H1 (cell line): ENCODE measurements at regions not wholly inside any gene's neighbourhood (a gene's known extent, or its start where the extent isn't known, plus 50 kb on each side); places are given as distances from the start of the nearest gene placed in this dataset.

ENCODE experiments used
- CTCF ChIA-PET: fragments of 300-600 bp; sonication (Branson Sonifier 250); formaldehyde crosslinking; loops from one replicate; lab custom pipeline; 2021; ENCODE audit not compliant: partially characterized antibody; lab: Charles Lee
- POLR2A ChIA-PET: fragments of 300-600 bp; sonication (Branson Sonifier 250); formaldehyde crosslinking; loops from one replicate; lab custom pipeline; 2021; ENCODE audit warnings: inconsistent platforms; ENCODE audit not compliant: partially characterized antibody; lab: Charles Lee
- DNase-seq, 2 experiments: peaks; one replicate each; pipeline versions ENCODE4 v3.0.0 to v3.0.0-alpha.2; 2010 to 2022; ENCODE audit warnings: low spot score in 2 of 2, low read depth in 1 of 2, mixed read lengths in 1 of 2
- FAIRE-seq: peaks from 2 replicates; lab custom pipeline; 2011; peaks lifted over from hg19 to GRCh38; lab: Jason Lieb, UNC
- H2AFZ ChIP-seq: 2 replicates; pipeline ENCODE4 v1.8.1; 2012; ENCODE audit warnings: low read length, inconsistent platforms
- H2AK5ac ChIP-seq: 2 replicates; pipeline ENCODE4 v1.6.1; 2013; ENCODE audit warnings: low read depth, low read length
- H2BK120ac ChIP-seq: replicated peaks from 2 replicates; pipeline ENCODE3; 2013; ENCODE audit warnings: low read depth, low read length, inconsistent platforms
- H2BK12ac ChIP-seq: 2 replicates; pipeline ENCODE4 v1.6.1; 2013; ENCODE audit warnings: low read depth, low read length
- H2BK15ac ChIP-seq: 2 replicates; pipeline ENCODE4 v1.6.1; 2013; ENCODE audit warnings: low read length
- H2BK20ac ChIP-seq: 2 replicates; pipeline ENCODE4 v1.6.1; 2013; ENCODE audit warnings: low read length
- H2BK5ac ChIP-seq: 2 replicates; pipeline ENCODE4 v1.6.1; 2013; ENCODE audit warnings: low read depth, low read length
- H3K14ac ChIP-seq: 2 replicates; pipeline ENCODE4 v1.6.1; 2013; ENCODE audit warnings: inconsistent platforms; ENCODE audit not compliant: insufficient read length
- H3K18ac ChIP-seq: 2 replicates; pipeline ENCODE4 v1.6.1; 2013; ENCODE audit warnings: low read length; ENCODE audit errors: extremely low read depth
- H3K23ac ChIP-seq: 2 replicates; pipeline ENCODE4 v1.6.1; 2013; ENCODE audit warnings: inconsistent platforms; ENCODE audit not compliant: insufficient read length
- H3K23me2 ChIP-seq: 2 replicates; pipeline ENCODE4 v1.6.1; 2013; ENCODE audit warnings: low read depth, low read length
- H3K27ac ChIP-seq: 2 replicates; pipeline ENCODE4 v1.6.1; 2011; ENCODE audit warnings: low read depth, low read length, inconsistent platforms
- H3K27me3 ChIP-seq, 4 experiments: replicated peaks in 1 of 4; 1 replicate in 1 of 4; 2 replicates in 3 of 4; pipeline versions ENCODE4 v1.6.1 to v1.8.1; 2011 to 2013; ENCODE audit warnings: low read length in 3 of 4, mild to moderate bottlenecking in 3 of 4, inconsistent platforms in 2 of 4, mixed read lengths in 2 of 4, moderate library complexity in 1 of 4; ENCODE audit not compliant: control insufficient read depth in 3 of 4, insufficient read depth in 3 of 4; ENCODE audit errors: extremely low read depth in 1 of 4
- H3K36me3 ChIP-seq, 4 experiments: 2 replicates each; pipeline versions ENCODE4 v1.6.1 to v1.8.1; 2011 to 2013; ENCODE audit warnings: mild to moderate bottlenecking in 4 of 4, low read length in 3 of 4, moderate library complexity in 2 of 4, control low read depth in 1 of 4, inconsistent platforms in 1 of 4; ENCODE audit not compliant: insufficient read depth in 4 of 4, control insufficient read depth in 2 of 4
- H3K4ac ChIP-seq: replicated peaks from 2 replicates; pipeline ENCODE3; 2013; ENCODE audit warnings: low read length, low read depth, mixed read lengths, inconsistent platforms; ENCODE audit not compliant: insufficient read length
- H3K4me1 ChIP-seq, 4 experiments: replicated peaks in 1 of 4; 1 replicate in 1 of 4; 2 replicates in 3 of 4; pipeline versions ENCODE4 v1.6.1 to v1.8.1; 2011 to 2013; ENCODE audit warnings: low read length in 3 of 4, inconsistent platforms in 2 of 4, mixed read lengths in 1 of 4; ENCODE audit not compliant: insufficient read depth in 4 of 4, control insufficient read depth in 3 of 4
- H3K4me2 ChIP-seq, 2 experiments: 2 replicates each; pipeline versions ENCODE4 v1.6.1 to v1.8.1; 2011 to 2013; ENCODE audit warnings: low read depth in 2 of 2, low read length in 2 of 2, control low read depth in 1 of 2, inconsistent platforms in 1 of 2, mild to moderate bottlenecking in 1 of 2; ENCODE audit not compliant: insufficient read depth in 1 of 2
- H3K4me3 ChIP-seq, 4 experiments: fragments of 200-600, 300-600 bp in 1 of 4; sonication (generic), shearing (Covaris generic), sonication (Bioruptor Twin) in 1 of 4; 2 replicates each; pipeline versions ENCODE4 v1.5.1 to v1.8.1; 2011 to 2016; ENCODE audit warnings: low read length in 4 of 4, low read depth in 3 of 4, control low read depth in 2 of 4, inconsistent platforms in 2 of 4, mild to moderate bottlenecking in 2 of 4, mixed read lengths in 1 of 4, moderate library complexity in 1 of 4; ENCODE audit not compliant: insufficient read depth in 2 of 4; ENCODE audit errors: extremely low read depth in 1 of 4
- H3K56ac ChIP-seq: replicated peaks from 2 replicates; pipeline ENCODE3; 2013; ENCODE audit warnings: low read depth, mild to moderate bottlenecking, mixed read lengths, low read length, inconsistent platforms; ENCODE audit not compliant: insufficient read length
- H3K79me1 ChIP-seq: 2 replicates; pipeline ENCODE4 v1.6.1; 2013; ENCODE audit warnings: low read depth, low read length, control low read depth
- H3K79me2 ChIP-seq, 2 experiments: 2 replicates each; pipeline versions ENCODE4 v1.6.1 to v1.8.1; 2012 to 2013; ENCODE audit warnings: low read length in 2 of 2, mild to moderate bottlenecking in 2 of 2, inconsistent platforms in 1 of 2; ENCODE audit not compliant: insufficient read depth in 2 of 2, control insufficient read depth in 1 of 2
- H3K9ac ChIP-seq, 4 experiments: replicated peaks in 1 of 4; 1 replicate in 1 of 4; 2 replicates in 3 of 4; pipeline versions ENCODE4 v1.6.1 to v1.8.1; 2011 to 2013; ENCODE audit warnings: low read depth in 3 of 4, low read length in 3 of 4, control low read depth in 2 of 4, mild to moderate bottlenecking in 2 of 4, moderate library complexity in 2 of 4, inconsistent platforms in 1 of 4; ENCODE audit errors: extremely low read depth in 1 of 4
- H3K9me3 ChIP-seq, 2 experiments: 2 replicates each; pipeline versions ENCODE4 v1.6.1 to v1.8.1; 2012 to 2013; ENCODE audit warnings: mild to moderate bottlenecking in 2 of 2, moderate library complexity in 2 of 2, control low read depth in 1 of 2, inconsistent platforms in 1 of 2, low read depth in 1 of 2, low read length in 1 of 2, mixed read lengths in 1 of 2; ENCODE audit not compliant: insufficient read depth in 2 of 2
- H4K20me1 ChIP-seq, 2 experiments: replicated peaks in 1 of 2; 2 replicates each; pipeline versions ENCODE3 to v1.8.1; 2011 to 2013; ENCODE audit warnings: inconsistent platforms in 2 of 2, low read length in 2 of 2, mild to moderate bottlenecking in 1 of 2; ENCODE audit not compliant: insufficient read depth in 2 of 2, control insufficient read depth in 1 of 2
- H4K5ac ChIP-seq: 2 replicates; pipeline ENCODE4 v1.6.1; 2013; ENCODE audit warnings: low read length, low read depth, mixed read lengths, inconsistent platforms; ENCODE audit not compliant: insufficient read length
- H4K8ac ChIP-seq: 2 replicates; pipeline ENCODE4 v1.8.0; 2013; ENCODE audit warnings: mild to moderate bottlenecking, moderate library complexity, low read length, inconsistent platforms; ENCODE audit not compliant: insufficient read depth; ENCODE audit errors: extremely low read depth
- H4K91ac ChIP-seq: replicated peaks from 2 replicates; pipeline ENCODE3; 2013; ENCODE audit warnings: low read length, mixed read lengths, inconsistent platforms; ENCODE audit not compliant: insufficient read length
- ATF3 ChIP-seq: IDR thresholded peaks from 2 replicates; pipeline ENCODE4 v1.6.1; 2011; ENCODE audit warnings: low read depth, mild to moderate bottlenecking, low read length; ENCODE audit not compliant: insufficient read depth
- BCL11A ChIP-seq, 2 experiments: IDR thresholded peaks; one replicate each; pipeline ENCODE4 v1.6.1; 2011; ENCODE audit warnings: low read depth in 2 of 2, low read length in 2 of 2, mild to moderate bottlenecking in 2 of 2
- EGR1 ChIP-seq: IDR thresholded peaks from 2 replicates; pipeline ENCODE4 v1.6.1; 2011; ENCODE audit warnings: low read depth, low read length, borderline replicate concordance
- EZH2 ChIP-seq: fragments of 200-600 bp; sonication (generic); IDR thresholded peaks from 2 replicates; pipeline ENCODE4 v1.7.1; 2012; ENCODE audit warnings: low read depth, mild to moderate bottlenecking, moderate library complexity, low read length, inconsistent platforms; ENCODE audit not compliant: severe bottlenecking
- FOSL1 ChIP-seq: IDR thresholded peaks from 2 replicates; pipeline ENCODE4 v1.6.1; 2011; ENCODE audit warnings: mild to moderate bottlenecking, low read depth, low read length, moderate library complexity; ENCODE audit not compliant: insufficient read depth
- JUN ChIP-seq: IDR thresholded peaks from 2 replicates; pipeline ENCODE4 v1.6.1; 2011; ENCODE audit warnings: low read depth, mild to moderate bottlenecking, improper control_type of control experiment, low read length
- JUND ChIP-seq: IDR thresholded peaks from 2 replicates; pipeline ENCODE4 v1.6.1; 2011; ENCODE audit warnings: mild to moderate bottlenecking, improper control_type of control experiment, low read length
- NANOG ChIP-seq: IDR thresholded peaks from 2 replicates; pipeline ENCODE4 v1.6.1; 2011; ENCODE audit warnings: low read length, low read depth, mild to moderate bottlenecking, inconsistent platforms; ENCODE audit not compliant: insufficient read depth, poor library complexity, severe bottlenecking
- RXRA ChIP-seq: IDR thresholded peaks from 2 replicates; pipeline ENCODE4 v1.6.1; 2011; ENCODE audit warnings: low read depth, mild to moderate bottlenecking, low read length, moderate library complexity; ENCODE audit not compliant: insufficient read depth
- SP1 ChIP-seq: IDR thresholded peaks from 2 replicates; pipeline ENCODE4 v1.6.1; 2011; ENCODE audit warnings: low read depth, low read length
- SP2 ChIP-seq: IDR thresholded peaks from 2 replicates; pipeline ENCODE4 v1.6.1; 2012; ENCODE audit warnings: mild to moderate bottlenecking, low read length, inconsistent platforms
- SUZ12 ChIP-seq: fragments of 200-600 bp; sonication (generic); IDR thresholded peaks from 2 replicates; pipeline ENCODE4 v1.6.1; 2012; ENCODE audit warnings: mild to moderate bottlenecking, inconsistent platforms, low read length, moderate library complexity, mixed read lengths
- TBP ChIP-seq: IDR thresholded peaks from 2 replicates; pipeline ENCODE4 v1.6.1; 2011; ENCODE audit warnings: low read depth, low read length, improper control_type of control experiment

- H3K4me2 ChIP-seq = no peak overlapping the region
- H3K79me1 ChIP-seq = no peaks in the 10 kb centered on the region
- no peak overlapping the region for H3K14ac ChIP-seq
- H3K36me3 ChIP-seq = no peaks in the 10 kb centered on the region
- DNase-seq = no peak
- TF ChIP-seq NANOG (no peak), TBP (no peak), BCL11A (IDR thresholded peaks at IDR 0.05; ENCODE audit: low read depth in 2 of 2, low read length in 2 of 2) (no peak), SP2 (no peak), JUND (no peak), SP1 (no peak), SUZ12 (no peak), ATF3 (no peak), EGR1 (no peak), RXRA (no peak), JUN (no peak), FOSL1 (no peak), EZH2 (no peak)
- H3K9me3 ChIP-seq = no peaks in the 10 kb centered on the region
- H2AFZ ChIP-seq = no peak overlapping the region; the same call in 1 of the 2 replicates
- no peak overlapping the region for H2BK120ac ChIP-seq
- no peak overlapping the region for H2BK5ac ChIP-seq
- ChIA-PET POLR2A (no interaction called here), CTCF (interaction anchor here (0.5 to 2.6 kb wide), 5 partner anchors 9 to 787 kb away, joined by 3 to 15 read pairs (median 4); no protein-coding TSS in a partner anchor)
- H4K8ac ChIP-seq = no peak overlapping the region
- H4K91ac ChIP-seq = no peak overlapping the region
- no peaks in the 10 kb centered on the region; the same call in 1 of the 2 replicates for H3K23me2 ChIP-seq
- no peak overlapping the region for H3K9ac ChIP-seq
- no peak overlapping the region for H3K56ac ChIP-seq
- H3K4me1 ChIP-seq = no peaks in the 10 kb centered on the region
- H3K79me2 ChIP-seq = no peaks in the 10 kb centered on the region
- FAIRE-seq = no peak
- no peak overlapping the region for H2BK15ac ChIP-seq
- H3K27ac ChIP-seq = no peak overlapping the region
- no peak overlapping the region for H4K5ac ChIP-seq
- no peak overlapping the region for H2BK12ac ChIP-seq
- no peak overlapping the region for H3K23ac ChIP-seq
- no peaks in the 10 kb centered on the region for H4K20me1 ChIP-seq
- H3K4me3 ChIP-seq = no peak overlapping the region
- H3K18ac ChIP-seq = no peak overlapping the region
- H2BK20ac ChIP-seq = no peak overlapping the region
- H3K4ac ChIP-seq = no peak overlapping the region
- no peaks in the 10 kb centered on the region for H3K27me3 ChIP-seq
- H2AK5ac ChIP-seq = no peak overlapping the region
Observed at GRCh38 chr15:35740761-35741160, 194.8 kb upstream of the DPH6 start.
